GM19328 (cell line): ENCODE measurements at regions not wholly inside any gene's neighbourhood (a gene's known extent, or its start where the extent isn't known, plus 50 kb on each side); places are given as distances from the start of the nearest gene placed in this dataset.

Experiments
- ATAC-seq: cut with Tn5 transposase; IDR thresholded peaks from one replicate; pipeline ENCODE4 v1.9.1; 2021; ENCODE audit warnings: mild to moderate bottlenecking, moderate library complexity; ENCODE audit not compliant: unreplicated experiment

DNA sequence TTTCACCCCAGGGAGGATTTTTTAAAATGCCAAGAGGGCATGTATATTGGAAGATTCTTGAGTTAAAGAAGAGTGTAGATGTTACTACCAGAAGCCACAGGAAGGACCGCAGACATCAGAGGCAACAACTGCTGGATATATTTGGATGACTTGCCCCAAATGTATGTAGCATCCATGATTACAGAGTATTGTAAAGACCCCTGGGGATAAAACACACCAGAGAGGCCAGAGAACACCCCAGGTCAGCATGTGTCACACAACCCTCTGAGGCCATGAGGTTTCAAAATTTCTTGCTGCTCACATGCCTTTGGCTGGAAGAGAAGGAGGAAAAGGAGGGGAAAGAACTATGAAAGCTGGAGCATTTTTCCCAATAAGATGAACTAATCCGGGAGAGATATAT is 108.0 kb upstream of the LSM8 start:
- ATAC-seq = no peak

DNA sequence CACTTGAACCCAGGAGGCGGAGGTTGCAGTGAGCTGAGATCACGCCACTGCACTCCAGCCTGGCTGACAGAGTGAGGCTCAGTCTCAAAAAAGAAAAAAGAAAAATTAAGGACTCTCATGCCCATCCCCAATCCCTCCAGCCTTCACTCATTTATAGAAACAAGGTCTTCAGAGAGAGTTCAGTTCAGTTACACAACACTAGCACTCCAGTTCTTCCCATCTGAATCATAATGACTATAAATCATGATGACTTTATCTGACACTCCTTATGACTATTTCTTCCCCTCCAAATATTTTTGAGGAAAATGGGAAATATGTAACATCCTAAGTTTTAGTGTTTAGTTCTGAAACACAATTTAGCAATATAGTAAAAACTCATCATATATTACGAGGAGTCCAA is 107.4 kb upstream of the LSM8 start:
- no peak for ATAC-seq

DNA sequence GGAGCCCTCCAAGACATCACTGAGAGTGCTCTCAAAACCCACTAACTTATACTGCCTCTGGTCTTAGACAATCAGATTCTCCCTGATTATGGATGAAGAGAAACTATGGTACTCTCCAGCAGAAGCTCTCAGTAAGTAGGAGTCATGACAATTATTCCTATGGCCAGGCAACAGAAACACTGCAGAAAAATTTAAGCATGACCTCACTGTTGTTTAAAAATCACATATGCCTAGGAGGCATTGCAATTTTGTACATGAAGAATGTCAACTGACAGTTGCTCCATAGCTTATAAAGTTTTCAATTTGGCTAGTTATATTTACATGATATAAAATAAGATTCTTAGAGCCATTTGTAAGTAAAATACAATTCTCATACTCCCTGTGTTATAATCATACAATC is 105.9 kb upstream of the LSM8 start:
- no peak for ATAC-seq

DNA sequence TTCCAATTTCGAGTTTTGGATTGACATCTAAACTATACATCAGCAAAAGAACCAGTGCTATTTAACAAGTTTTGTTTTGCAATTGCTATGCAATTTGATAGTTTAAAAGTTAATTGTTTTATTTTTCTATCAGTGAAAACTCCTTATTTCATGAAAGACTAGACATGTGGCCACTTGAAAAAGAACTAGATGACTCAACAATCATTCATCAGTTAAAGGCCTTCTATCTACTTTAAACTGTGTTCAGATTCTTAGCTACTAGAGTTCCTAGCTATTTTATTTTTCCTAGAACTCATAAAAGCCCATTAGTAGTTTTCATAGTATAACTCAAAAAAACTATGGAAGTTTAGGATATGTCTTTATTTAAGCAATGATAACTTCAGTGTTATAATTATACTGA is 104.6 kb upstream of the LSM8 start:
- no peak for ATAC-seq

DNA sequence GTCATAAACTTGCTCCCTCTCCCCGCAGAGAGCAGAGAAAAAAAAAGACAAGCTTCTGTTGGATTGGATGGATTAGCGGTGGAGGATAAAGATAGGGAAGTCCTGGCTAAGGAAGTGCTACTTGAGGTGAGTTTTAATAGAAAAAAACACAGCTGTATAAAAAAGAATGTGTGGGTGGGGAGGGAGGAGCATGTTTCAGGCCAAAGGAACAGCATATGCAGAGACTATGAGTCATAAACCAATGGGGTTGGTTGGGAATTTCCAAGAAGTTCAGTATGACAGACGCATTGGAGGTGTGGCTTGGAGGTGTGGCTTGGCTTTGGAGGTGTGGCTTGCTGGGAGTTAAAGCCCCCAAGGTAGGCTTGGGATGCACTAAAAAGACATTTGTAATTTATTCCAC is 103.0 kb upstream of the LSM8 start:
- peak; percentile 87 for ATAC-seq

DNA sequence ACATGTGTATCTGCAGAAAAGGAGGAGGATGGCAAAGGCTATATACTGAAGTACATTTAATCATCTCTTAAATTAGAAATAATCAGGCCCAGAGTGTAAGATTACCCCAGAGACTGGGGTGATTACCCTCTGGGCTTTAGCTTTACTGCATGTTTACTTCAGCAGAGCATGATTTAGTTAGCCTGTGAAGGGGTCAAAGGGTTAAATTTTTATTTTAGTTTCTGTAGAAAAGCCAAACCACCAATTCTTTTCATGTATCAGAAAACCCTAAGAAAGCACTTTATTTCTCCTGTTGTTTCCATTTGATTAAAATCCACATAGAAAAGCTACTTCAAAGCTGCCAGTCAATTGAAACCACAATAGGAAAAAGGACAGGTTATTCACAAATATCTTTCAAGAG is 101.5 kb upstream of the LSM8 start:
- no peak for ATAC-seq

DNA sequence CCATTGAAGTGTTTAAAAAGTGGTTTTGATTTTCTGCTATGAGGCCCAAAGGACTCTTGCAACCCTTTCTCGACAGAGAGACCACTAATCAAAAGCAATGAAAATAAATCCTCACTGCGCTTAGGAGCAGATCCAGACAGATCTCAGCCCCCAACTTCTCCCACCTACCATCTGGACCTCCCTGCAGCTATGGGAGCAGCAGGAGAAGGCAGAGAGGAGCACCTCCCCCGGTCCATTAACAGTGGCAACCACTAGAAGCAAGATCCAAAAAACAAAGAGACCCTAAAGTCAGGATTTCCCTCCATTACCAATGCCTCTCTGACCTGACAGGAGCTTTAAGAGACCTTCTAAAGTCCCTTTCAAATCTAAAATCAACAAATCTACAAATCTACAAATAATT is 99.0 kb upstream of the LSM8 start:
- no peak for ATAC-seq

DNA sequence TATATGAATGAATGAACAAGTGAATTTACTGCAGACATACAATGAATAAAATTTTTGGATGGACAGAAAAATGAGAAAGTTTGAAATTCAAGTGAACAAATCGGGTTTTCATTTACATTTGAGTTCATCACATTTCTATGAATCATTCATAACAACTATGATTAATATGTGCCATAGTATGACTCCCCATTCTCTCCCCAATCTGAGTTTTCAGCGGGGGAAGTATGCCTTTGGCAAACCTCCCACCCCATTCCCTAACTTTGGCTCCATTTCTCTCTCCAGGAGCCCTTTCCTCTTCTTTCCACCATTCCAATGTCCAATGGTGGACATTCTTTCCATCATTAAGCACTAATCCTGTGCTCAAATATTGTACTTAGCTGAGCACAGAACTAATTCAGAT is 96.8 kb upstream of the LSM8 start:
- ATAC-seq = no peak

DNA sequence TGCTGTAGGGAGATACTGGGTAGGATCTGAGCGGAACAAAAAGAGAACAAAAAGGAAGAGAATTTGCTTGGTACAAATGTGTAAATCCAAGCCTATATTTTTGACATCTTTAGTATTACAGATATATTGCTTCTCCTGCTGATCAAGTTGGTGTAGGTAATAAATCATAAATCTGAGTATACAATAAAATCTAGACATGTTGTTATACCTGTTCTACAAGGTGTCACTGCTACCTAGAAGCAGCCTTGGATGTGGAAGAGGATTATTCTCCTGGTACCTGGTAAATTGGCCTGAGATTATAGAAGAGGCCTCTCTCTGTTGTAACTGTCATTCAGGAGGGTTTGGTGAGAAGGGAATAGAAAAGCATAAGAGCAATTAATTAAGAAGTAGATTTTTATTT is 89.9 kb upstream of the LSM8 start:
- ATAC-seq = no peak

DNA sequence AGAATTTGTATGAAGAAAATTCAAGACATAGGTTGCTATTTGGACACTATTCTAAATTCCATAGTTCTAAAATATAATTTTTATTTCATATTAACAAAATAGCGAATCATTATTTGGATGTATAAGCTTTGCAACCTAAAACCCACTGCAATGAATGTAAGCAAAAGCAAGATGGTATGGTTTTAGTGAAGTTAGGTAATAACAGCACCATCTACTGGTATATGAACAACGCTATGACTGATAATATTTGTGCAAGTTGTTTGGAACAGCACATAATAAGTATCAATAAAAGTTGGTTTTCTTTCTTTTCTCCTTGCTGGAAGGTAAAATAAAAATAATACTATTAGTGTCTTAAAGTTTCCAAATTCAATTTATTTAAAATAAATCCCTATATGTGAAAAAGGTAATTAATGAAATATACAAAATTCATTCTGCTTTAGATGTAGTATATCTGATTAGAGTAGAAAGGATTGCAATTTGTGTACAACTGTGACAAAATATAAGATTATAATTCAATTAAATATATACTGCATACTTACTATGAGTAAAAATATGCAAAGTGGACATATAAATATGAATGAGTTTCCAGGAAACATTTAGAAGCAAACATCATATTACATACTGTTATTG is 79.0 kb upstream of the LSM8 start:
- no peak for ATAC-seq

DNA sequence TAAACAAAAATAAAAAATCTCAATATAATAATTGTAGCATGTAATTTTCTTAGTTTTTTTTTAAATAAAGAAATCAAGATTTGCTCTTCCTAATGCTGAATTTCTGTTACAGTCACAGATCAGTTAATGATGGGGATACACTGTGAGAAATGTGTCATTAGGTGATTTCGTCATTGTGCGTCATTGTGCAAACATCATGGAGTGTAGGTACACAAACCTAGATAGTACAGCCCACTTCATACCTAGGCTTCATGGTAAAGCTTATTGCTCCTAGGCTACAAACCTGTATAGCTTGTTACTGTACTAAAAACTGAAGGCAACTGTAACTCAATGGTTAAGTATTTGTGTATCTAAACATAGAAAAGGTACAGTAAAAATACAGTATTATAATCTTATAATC is 74.4 kb upstream of the LSM8 start:
- ATAC-seq = no peak

DNA sequence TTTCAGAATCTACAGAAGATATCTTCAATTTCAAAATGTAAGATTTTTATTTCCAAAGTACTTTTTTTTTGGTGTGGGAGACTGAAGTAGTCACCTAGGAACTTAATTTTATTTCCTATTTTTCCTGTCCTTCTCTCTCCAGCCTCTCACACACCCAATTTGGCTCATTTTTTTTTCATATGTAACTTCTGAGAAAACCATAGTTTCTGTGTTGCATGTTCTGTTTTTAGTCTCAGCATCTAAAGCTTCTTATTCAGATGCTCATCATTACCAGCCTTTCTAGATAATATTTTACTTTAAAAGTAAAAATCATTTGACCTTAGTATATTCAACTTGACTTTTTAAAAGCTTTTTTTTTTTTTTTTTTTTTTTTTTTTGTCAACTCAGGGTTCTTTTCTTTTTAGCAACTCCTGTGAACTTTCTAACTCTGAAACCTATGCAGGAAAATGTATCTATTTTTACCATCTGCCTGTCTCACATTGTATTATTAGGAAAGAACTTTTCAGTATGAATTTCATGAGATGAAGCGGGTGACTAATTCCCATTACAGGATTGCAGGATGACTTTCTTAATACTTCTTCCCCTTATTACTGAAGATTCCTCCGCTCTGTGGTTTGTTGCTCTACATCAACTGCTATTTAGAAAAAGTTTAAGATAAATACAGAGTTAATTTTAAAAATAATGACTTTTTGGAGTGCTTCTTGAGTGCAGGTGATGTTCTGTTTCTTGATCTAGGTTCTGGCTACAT is 73.6 kb upstream of the LSM8 start:
- no peak for ATAC-seq

DNA sequence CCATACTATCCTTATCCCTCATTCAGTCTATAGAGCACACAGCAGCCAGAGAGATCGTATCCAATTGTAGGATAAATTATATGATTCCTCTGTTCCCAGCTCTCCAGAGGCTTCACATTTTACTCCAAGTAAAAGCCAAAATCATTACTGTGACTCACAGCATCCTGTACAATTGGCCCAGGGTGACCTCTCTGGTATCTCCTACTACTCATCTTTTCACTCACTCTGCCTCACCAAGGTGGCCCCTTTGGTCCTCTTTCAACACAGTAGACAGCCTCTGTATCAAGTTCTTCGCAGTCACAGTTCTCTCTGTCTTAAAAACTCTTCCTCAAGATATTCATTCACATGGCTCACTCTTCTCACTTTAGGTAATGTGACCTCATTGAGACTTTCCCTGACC is 72.6 kb upstream of the LSM8 start:
- ATAC-seq = no peak

DNA sequence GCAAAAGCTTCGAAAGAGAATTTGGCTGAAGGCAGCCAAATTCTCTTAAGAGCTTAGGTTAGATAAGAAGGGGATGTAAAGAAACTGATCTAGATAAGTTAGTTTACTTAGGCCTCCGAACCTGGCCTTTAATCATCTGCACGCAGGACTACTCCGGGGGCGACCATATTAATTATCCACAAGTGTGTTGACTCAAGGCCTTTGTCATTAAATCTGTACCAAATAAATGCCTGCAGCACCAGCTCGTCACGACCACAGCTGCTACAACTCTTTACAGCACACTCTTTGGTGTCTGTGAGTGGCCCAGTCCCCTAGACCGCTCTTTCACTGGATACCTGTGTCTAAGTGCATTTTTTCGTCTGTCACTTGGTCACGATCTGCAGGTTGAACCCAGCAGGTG is 69.8 kb upstream of the LSM8 start:
- ATAC-seq = no peak

DNA sequence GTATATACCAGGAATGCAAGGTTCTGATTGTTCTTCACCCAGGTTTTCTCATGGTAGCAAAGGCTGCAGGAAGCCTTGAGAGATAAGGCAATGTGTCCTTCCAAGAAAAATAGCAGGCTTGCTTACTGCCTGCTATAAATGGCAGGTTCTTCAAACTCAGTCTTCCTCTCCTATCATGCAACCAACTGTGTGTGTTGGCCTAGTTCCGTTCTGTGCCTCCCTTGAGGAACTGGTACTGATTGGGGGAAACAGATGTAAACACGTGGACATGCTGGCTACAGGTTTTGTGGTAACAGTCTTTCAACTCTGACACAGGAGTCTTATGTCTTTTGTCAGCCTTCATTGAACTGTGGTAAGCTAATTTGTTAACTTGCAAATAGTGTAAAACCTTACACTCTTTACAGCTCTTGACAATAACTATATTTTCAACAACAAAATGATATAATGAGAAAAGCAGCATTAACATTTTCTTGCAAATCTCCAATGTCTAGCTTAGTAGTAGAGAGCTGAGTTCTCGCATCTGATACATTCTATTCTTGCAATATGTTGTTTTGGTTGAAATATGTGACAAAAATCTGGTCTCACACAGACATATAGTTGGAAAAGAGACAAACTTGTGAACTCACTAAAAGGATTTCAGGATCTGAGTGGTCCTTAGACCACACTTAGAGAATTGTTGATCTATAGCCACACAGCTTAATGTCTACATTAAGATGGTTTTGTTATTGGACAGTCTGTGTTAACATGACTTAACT is 54.7 kb upstream of the LSM8 start:
- ATAC-seq = peak; percentile 82

DNA sequence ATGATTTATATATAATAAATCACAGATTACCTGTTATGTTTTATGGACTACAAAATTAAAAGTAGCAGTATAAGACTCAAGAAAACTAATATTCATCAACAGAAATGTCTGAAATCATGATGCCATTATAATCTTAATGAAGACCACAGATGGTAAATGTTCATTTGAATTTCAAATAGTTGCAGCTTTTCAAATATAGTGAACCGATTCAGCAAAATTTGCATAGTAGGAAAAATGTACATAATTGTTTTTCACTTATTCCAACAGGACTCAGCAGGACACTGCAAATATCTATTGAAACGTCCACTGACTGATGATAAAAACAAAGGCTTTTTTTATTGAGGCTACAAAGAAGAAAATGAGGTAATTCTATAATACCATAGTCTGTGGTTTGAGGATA is 51.2 kb upstream of the LSM8 start:
- ATAC-seq = no peak
